ENCODE measurements at regions not wholly inside any gene's neighbourhood (a gene's known extent, or its start where the extent isn't known, plus 50 kb on each side); places are given as distances from the start of the nearest gene placed in this dataset.

DNA sequence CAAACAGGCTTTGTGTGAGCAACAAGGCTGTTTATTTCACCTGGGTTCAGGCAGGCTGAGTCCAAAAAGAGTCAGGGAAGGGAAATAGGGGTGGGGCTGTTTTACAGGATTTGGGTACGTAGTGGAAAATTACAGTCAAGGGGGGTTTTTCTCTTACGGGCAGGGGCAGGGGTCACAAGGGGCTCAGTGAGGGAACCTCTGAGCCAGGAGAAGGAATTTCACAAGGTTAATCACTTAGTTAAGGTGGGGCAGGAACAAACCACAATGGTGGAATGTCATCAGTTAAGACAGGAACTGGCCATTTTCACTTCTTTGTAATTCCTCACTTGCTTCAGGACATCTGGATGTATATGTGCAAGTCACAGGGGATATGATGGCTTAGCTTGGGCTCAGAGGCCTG, 1592.8 kb upstream of the GBE1 start:
- TF ChIP-seq, protein P1, sequence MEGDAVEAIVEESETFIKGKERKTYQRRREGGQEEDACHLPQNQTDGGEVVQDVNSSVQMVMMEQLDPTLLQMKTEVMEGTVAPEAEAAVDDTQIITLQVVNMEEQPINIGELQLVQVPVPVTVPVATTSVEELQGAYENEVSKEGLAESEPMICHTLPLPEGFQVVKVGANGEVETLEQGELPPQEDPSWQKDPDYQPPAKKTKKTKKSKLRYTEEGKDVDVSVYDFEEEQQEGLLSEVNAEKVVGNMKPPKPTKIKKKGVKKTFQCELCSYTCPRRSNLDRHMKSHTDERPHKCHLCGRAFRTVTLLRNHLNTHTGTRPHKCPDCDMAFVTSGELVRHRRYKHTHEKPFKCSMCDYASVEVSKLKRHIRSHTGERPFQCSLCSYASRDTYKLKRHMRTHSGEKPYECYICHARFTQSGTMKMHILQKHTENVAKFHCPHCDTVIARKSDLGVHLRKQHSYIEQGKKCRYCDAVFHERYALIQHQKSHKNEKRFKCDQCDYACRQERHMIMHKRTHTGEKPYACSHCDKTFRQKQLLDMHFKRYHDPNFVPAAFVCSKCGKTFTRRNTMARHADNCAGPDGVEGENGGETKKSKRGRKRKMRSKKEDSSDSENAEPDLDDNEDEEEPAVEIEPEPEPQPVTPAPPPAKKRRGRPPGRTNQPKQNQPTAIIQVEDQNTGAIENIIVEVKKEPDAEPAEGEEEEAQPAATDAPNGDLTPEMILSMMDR (IDR thresholded peaks at IDR 0.05; ENCODE audit: partially characterized antibody, unreplicated experiment), result no peak
- no peak for DNase-seq
- H3K27ac Mint-ChIP-seq (ENCODE audit: unreplicated experiment), result no peak overlapping the region
- H3K4me1 Mint-ChIP-seq (ENCODE audit: low read depth, unreplicated experiment), result peaks cover 5% of the 10 kb centered on the region
- no peak overlapping the region for H3K4me3 Mint-ChIP-seq (ENCODE audit: unreplicated experiment)
- peaks cover 4% of the 10 kb centered on the region for H3K27me3 Mint-ChIP-seq (ENCODE audit: unreplicated experiment)
- H3K9me3 Mint-ChIP-seq (ENCODE audit: unreplicated experiment), result peaks cover 3% of the 10 kb centered on the region
- no peaks in the 10 kb centered on the region for H3K36me3 Mint-ChIP-seq (ENCODE audit: unreplicated experiment)

DNA sequence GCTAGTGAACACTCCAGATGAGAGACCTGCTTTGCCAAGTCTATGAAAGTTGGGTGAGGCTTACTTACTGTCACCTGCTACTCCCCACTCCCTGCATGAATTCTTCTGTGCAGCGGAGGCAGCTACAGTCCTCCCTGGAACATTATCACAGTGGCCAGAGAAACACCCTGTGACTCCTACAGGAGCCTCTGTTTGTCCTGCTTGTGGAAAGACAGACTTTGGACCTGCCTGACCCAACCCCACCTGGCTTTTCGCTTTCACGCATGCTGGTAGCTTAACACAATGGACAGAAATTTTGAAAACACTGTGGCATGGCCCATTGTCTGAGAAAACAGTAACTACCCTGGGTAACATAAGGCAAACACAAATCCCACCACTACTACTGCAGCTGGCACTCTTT, 1565.5 kb upstream of the CADM2 start:
- TF ChIP-seq, protein P1 (IDR thresholded peaks at IDR 0.05; ENCODE audit: partially characterized antibody, unreplicated experiment), result no peak
- no peak for DNase-seq
- peaks cover 2% of the 10 kb centered on the region for H3K9me3 Mint-ChIP-seq (ENCODE audit: unreplicated experiment)
- no peak overlapping the region for H3K27ac Mint-ChIP-seq (ENCODE audit: unreplicated experiment)
- H3K36me3 Mint-ChIP-seq (ENCODE audit: unreplicated experiment), result no peaks in the 10 kb centered on the region
- no peak overlapping the region for H3K4me3 Mint-ChIP-seq (ENCODE audit: unreplicated experiment)
- H3K4me1 Mint-ChIP-seq (ENCODE audit: low read depth, unreplicated experiment), result no peaks in the 10 kb centered on the region
- H3K27me3 Mint-ChIP-seq (ENCODE audit: unreplicated experiment), result no peaks in the 10 kb centered on the region

DNA sequence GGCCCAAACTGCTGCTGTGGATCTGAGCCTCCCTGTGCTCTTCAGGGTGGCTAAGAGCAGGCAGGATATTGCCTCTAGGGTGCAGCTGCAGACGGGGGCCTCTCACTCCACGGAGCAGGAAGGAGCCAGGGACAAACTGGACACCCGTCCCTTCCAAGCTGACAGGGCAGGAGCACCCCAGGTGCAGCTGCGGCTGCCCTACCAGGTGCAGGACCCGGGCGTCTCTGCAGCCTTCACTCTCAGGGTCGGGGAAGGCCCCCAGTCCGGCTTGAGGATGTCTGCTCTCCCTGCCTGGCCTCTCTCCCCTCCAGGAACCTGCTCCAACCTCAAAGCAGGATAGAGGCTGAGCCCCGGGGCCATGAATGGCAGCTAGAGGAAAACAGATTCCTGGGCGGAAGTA, 1554.9 kb upstream of the CADM2 start:
- no peaks in the 10 kb centered on the region for H3K4me1 Mint-ChIP-seq (ENCODE audit: low read depth, unreplicated experiment)
- no peak overlapping the region for H3K4me3 Mint-ChIP-seq (ENCODE audit: unreplicated experiment)
- DNase-seq, result no peak
- TF ChIP-seq, protein P1 (IDR thresholded peaks at IDR 0.05; ENCODE audit: partially characterized antibody, unreplicated experiment), result no peak
- H3K27me3 Mint-ChIP-seq (ENCODE audit: unreplicated experiment), result no peaks in the 10 kb centered on the region
- no peaks in the 10 kb centered on the region for H3K36me3 Mint-ChIP-seq (ENCODE audit: unreplicated experiment)
- H3K9me3 Mint-ChIP-seq (ENCODE audit: unreplicated experiment), result no peaks in the 10 kb centered on the region
- H3K27ac Mint-ChIP-seq (ENCODE audit: unreplicated experiment), result no peak overlapping the region

DNA sequence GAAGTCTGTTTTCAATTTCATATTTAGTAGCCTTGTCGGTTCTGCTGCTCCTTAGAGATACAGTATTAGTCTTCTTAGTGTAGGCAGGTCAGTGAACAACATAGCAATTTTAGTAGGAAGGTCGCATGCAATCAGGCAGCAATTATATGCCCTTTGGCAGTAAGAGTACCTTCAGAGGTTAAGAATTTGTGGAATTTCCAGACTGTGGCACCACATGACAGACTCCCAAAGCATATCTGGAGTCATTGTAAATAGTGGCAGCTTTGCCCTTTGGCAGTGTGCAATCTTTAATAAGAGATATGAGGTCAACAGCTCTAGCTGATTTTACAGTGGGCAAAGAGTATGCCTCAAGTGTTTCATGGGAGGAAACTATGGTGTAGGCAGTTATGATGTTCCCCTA, 1532.5 kb upstream of the CADM2 start:
- H3K27me3 Mint-ChIP-seq (ENCODE audit: unreplicated experiment), result no peaks in the 10 kb centered on the region
- H3K4me1 Mint-ChIP-seq (ENCODE audit: low read depth, unreplicated experiment), result no peaks in the 10 kb centered on the region
- H3K9me3 Mint-ChIP-seq (ENCODE audit: unreplicated experiment), result no peaks in the 10 kb centered on the region
- TF ChIP-seq, protein P1 (IDR thresholded peaks at IDR 0.05; ENCODE audit: partially characterized antibody, unreplicated experiment), result no peak
- H3K27ac Mint-ChIP-seq (ENCODE audit: unreplicated experiment), result no peak overlapping the region
- H3K36me3 Mint-ChIP-seq (ENCODE audit: unreplicated experiment), result no peaks in the 10 kb centered on the region
- DNase-seq, result no peak
- no peak overlapping the region for H3K4me3 Mint-ChIP-seq (ENCODE audit: unreplicated experiment)

DNA sequence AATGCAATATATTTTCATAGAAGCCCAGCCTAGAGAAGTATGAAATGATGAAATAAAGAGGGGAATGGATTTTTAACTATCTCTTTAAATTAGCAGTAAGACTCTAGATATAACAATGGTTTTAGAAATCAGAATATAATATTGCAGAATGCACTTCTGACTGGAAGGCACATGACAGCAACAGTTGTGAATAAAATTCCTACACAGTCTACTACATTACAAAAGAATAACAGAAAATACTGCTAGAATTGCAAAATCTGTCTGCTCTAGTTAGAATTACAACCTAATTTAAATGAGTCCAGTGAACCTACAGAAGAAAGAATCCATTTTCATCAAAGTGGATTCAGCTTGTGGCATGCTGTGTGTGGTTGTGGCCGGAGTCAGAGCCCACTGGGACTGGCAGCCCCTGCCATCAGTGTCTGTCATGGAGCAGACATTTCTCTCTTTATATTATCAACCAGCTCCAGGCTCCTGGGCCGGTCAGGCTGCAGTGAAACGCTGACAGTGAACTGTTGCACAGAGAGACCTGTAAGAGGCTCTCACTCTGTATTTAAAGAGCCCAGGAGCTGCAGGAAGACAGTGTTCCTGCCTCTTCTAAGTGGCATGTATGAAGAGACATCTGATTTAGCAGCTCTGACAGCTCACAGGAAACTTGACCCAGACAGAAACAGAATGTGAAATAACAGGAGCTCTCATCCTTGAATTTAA, 1523.8 kb upstream of the CADM2 start:
- Mint-ChIP-seq H3K27me3 (ENCODE audit: unreplicated experiment) (no peaks in the 10 kb centered on the region), H3K4me1 (ENCODE audit: low read depth, unreplicated experiment) (no peaks in the 10 kb centered on the region), H3K27ac (ENCODE audit: unreplicated experiment) (no peak overlapping the region), H3K9me3 (ENCODE audit: unreplicated experiment) (no peaks in the 10 kb centered on the region), H3K4me3 (ENCODE audit: unreplicated experiment) (no peak overlapping the region), H3K36me3 (ENCODE audit: unreplicated experiment) (no peaks in the 10 kb centered on the region)
- TF ChIP-seq, protein P1 (IDR thresholded peaks at IDR 0.05; ENCODE audit: partially characterized antibody, unreplicated experiment), result no peak
- peak; percentile 32 for DNase-seq
